HepG2 (cell line): ENCODE measurements at regions not wholly inside any gene's neighbourhood (a gene's known extent, or its start where the extent isn't known, plus 50 kb on each side); places are given as distances from the start of the nearest gene placed in this dataset.

Experiments used
- ARNTL ChIP-seq: sonication (generic); formaldehyde crosslinking; IDR thresholded peaks from 2 replicates; pipeline ENCODE4 v1.4.0; 2020; ENCODE audit warnings: mild to moderate bottlenecking, missing genetic modification reagents
- HNRNPK ChIP-seq: fragments of 200-400 bp; formaldehyde crosslinking; IDR thresholded peaks from 2 replicates; pipeline ENCODE4 v1.6.1; 2018; ENCODE audit warnings: low read length, low read depth, moderate library complexity, mild to moderate bottlenecking; ENCODE audit not compliant: poor library complexity, severe bottlenecking
- NFIC ChIP-seq: IDR thresholded peaks from 2 replicates; pipeline ENCODE4 v1.6.1; 2012; ENCODE audit warnings: mild to moderate bottlenecking, low read length, inconsistent platforms
- NFRKB ChIP-seq: fragments of 450-650 bp; IDR thresholded peaks from 2 replicates; pipeline ENCODE4 v1.6.1; 2017
- NFYB ChIP-seq: sonication (generic); formaldehyde crosslinking; IDR thresholded peaks from 2 replicates; pipeline ENCODE4 v1.4.0; 2020; ENCODE audit warnings: missing genetic modification reagents
- SETDB1 ChIP-seq: sonication (generic); formaldehyde crosslinking; IDR thresholded peaks from 2 replicates; pipeline ENCODE4 v1.5.1; 2020; ENCODE audit warnings: missing genetic modification reagents, mild to moderate bottlenecking, borderline replicate concordance
- SIN3A ChIP-seq: IDR thresholded peaks from 2 replicates; pipeline ENCODE4 v1.6.1; 2011; ENCODE audit warnings: low read depth, mild to moderate bottlenecking, control low read depth, low read length, borderline replicate concordance
- SRSF9 ChIP-seq: fragments of 200-400 bp; formaldehyde crosslinking; IDR thresholded peaks from 2 replicates; pipeline ENCODE4 v1.6.1; 2018; ENCODE audit warnings: borderline replicate concordance, mild to moderate bottlenecking, low read depth, low read length; ENCODE audit not compliant: insufficient read depth, poor library complexity, severe bottlenecking
- TBP ChIP-seq: sonication (generic); formaldehyde crosslinking; IDR thresholded peaks from 2 replicates; pipeline ENCODE4 v1.5.0; 2020; ENCODE audit warnings: missing genetic modification reagents
- TF ChIP-seq, protein P1 (sequence below): sonication (generic); formaldehyde crosslinking; IDR thresholded peaks from 2 replicates; pipeline ENCODE4 v1.8.0; 2022; ENCODE audit warnings: missing genetic modification reagents, mild to moderate bottlenecking, borderline replicate concordance

DNA sequence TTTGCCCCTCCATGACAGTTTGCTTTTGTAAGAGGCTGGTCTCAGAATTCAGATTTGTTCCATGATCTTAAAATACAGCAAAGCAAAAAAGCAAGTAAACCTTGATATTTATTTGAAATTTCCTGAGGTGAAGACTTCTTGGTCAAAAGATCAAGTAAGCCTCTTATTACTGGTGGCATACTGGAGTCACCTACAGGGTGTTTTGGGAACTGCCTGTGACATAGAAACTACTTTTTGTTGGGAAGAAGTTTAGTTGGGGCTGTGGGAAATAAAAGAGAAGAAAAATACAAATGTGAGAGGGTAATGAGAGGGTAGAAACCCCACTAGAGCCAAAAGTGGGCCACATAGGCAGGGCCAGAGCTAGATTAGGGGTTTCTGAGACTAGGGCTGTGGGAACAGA is 217.9 kb downstream of the OTUD1 start:
- TF ChIP-seq SETDB1 (CRISPR knock-in tag), result no peak
- TF ChIP-seq, protein P1, sequence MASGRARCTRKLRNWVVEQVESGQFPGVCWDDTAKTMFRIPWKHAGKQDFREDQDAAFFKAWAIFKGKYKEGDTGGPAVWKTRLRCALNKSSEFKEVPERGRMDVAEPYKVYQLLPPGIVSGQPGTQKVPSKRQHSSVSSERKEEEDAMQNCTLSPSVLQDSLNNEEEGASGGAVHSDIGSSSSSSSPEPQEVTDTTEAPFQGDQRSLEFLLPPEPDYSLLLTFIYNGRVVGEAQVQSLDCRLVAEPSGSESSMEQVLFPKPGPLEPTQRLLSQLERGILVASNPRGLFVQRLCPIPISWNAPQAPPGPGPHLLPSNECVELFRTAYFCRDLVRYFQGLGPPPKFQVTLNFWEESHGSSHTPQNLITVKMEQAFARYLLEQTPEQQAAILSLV (CRISPR knock-in tag), result no peak
- no peak for TF ChIP-seq NFIC
- no peak for TF ChIP-seq NFRKB
- TF ChIP-seq HNRNPK, result no peak
- TF ChIP-seq ARNTL (CRISPR knock-in tag), result no peak
- no peak for TF ChIP-seq TBP (CRISPR knock-in tag)
- no peak for TF ChIP-seq SRSF9
- TF ChIP-seq NFYB (CRISPR knock-in tag), result no peak
- no peak for TF ChIP-seq SIN3A
